ENCODE measurements at regions not wholly inside any gene's neighbourhood (a gene's known extent, or its start where the extent isn't known, plus 50 kb on each side); places are given as distances from the start of the nearest gene placed in this dataset.

DNA sequence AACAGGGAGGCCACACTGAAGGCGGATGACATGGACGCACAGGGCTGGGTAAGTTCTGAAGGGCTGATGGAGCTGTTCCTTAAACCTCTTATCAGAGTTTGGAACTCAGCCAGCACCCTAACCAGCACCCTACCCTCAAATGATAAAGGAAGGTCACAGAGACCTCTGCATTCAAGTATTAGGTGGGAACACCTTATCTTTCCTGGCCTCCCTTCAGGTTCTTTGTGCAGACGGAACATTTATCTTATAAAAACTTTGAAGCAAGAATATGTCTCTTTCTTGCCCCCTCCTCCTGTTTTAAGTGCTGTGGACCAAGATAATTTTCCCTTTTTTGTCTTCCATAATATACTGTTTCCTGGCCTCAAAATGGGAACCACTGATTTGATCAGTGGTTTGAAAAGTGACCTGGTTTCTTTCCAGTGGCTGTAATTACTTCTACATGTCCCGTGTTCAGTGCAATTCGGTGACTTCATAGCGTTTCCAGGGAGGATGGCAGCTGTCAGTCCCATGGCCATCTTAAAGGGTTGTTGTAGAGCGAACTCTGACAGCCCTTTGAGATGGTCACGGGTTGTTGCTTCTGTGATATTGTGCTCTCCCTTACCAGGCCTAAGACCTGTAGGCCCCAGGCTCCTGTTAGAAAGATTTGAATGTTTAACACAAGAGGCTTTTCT lies 213.2 kb upstream of the MYLIP start:
- no peaks in the 10 kb centered on the region for H3F3A ChIP-seq (replicated peaks; ENCODE audit: low read depth)
- no peak overlapping the region for H3K4me3 ChIP-seq
- H3K4me1 Mint-ChIP-seq = peaks cover 34% of the 10 kb centered on the region
- ATAC-seq (no peak), DNase-seq (ENCODE audit: low spot score) (no peak)
- no peak overlapping the region for H3K27ac ChIP-seq (ENCODE audit: low read depth)
- H4K20me1 ChIP-seq (replicated peaks; ENCODE audit: insufficient read depth) = no peaks in the 10 kb centered on the region
- H3K27ac Mint-ChIP-seq = no peak overlapping the region
- TF ChIP-seq POLR2AphosphoS5 (IDR thresholded peaks at IDR 0.05; ENCODE audit: low read depth) (no peak), EZH2 (IDR thresholded peaks at IDR 0.05; ENCODE audit: low read depth, unreplicated experiment) (no peak), EZH2phosphoT487 (IDR thresholded peaks at IDR 0.05; ENCODE audit: unreplicated experiment) (no peak), ZNF114 (CRISPR knock-in tag; IDR thresholded peaks at IDR 0.05) (no peak), CREB1 (CRISPR knock-in tag; IDR thresholded peaks at IDR 0.05; ENCODE audit: low read depth) (no peak), JUNB (IDR thresholded peaks at IDR 0.05; ENCODE audit: unreplicated experiment) (no peak), STAT1 (IDR thresholded peaks at IDR 0.05; ENCODE audit: unreplicated experiment) (no peak)
- TF ChIP-seq, protein P1, sequence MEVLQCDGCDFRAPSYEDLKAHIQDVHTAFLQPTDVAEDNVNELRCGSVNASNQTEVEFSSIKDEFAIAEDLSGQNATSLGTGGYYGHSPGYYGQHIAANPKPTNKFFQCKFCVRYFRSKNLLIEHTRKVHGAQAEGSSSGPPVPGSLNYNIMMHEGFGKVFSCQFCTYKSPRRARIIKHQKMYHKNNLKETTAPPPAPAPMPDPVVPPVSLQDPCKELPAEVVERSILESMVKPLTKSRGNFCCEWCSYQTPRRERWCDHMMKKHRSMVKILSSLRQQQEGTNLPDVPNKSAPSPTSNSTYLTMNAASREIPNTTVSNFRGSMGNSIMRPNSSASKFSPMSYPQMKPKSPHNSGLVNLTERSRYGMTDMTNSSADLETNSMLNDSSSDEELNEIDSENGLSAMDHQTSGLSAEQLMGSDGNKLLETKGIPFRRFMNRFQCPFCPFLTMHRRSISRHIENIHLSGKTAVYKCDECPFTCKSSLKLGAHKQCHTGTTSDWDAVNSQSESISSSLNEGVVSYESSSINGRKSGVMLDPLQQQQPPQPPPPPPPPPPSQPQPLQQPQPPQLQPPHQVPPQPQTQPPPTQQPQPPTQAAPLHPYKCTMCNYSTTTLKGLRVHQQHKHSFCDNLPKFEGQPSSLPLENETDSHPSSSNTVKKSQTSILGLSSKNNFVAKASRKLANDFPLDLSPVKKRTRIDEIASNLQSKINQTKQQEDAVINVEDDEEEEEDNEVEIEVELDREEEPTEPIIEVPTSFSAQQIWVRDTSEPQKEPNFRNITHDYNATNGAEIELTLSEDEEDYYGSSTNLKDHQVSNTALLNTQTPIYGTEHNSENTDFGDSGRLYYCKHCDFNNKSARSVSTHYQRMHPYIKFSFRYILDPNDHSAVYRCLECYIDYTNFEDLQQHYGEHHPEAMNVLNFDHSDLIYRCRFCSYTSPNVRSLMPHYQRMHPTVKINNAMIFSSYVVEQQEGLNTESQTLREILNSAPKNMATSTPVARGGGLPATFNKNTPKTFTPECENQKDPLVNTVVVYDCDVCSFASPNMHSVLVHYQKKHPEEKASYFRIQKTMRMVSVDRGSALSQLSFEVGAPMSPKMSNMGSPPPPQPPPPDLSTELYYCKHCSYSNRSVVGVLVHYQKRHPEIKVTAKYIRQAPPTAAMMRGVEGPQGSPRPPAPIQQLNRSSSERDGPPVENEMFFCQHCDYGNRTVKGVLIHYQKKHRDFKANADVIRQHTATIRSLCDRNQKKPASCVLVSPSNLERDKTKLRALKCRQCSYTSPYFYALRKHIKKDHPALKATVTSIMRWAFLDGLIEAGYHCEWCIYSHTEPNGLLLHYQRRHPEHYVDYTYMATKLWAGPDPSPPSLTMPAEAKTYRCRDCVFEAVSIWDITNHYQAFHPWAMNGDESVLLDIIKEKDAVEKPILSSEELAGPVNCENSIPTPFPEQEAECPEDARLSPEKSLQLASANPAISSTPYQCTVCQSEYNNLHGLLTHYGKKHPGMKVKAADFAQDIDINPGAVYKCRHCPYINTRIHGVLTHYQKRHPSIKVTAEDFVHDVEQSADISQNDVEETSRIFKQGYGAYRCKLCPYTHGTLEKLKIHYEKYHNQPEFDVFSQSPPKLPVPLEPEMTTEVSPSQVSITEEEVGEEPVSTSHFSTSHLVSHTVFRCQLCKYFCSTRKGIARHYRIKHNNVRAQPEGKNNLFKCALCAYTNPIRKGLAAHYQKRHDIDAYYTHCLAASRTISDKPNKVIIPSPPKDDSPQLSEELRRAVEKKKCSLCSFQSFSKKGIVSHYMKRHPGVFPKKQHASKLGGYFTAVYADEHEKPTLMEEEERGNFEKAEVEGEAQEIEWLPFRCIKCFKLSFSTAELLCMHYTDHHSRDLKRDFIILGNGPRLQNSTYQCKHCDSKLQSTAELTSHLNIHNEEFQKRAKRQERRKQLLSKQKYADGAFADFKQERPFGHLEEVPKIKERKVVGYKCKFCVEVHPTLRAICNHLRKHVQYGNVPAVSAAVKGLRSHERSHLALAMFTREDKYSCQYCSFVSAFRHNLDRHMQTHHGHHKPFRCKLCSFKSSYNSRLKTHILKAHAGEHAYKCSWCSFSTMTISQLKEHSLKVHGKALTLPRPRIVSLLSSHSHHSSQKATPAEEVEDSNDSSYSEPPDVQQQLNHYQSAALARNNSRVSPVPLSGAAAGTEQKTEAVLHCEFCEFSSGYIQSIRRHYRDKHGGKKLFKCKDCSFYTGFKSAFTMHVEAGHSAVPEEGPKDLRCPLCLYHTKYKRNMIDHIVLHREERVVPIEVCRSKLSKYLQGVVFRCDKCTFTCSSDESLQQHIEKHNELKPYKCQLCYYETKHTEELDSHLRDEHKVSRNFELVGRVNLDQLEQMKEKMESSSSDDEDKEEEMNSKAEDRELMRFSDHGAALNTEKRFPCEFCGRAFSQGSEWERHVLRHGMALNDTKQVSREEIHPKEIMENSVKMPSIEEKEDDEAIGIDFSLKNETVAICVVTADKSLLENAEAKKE (CRISPR knock-in tag; IDR thresholded peaks at IDR 0.05) = no peak
- TF ChIP-seq, protein P2, sequence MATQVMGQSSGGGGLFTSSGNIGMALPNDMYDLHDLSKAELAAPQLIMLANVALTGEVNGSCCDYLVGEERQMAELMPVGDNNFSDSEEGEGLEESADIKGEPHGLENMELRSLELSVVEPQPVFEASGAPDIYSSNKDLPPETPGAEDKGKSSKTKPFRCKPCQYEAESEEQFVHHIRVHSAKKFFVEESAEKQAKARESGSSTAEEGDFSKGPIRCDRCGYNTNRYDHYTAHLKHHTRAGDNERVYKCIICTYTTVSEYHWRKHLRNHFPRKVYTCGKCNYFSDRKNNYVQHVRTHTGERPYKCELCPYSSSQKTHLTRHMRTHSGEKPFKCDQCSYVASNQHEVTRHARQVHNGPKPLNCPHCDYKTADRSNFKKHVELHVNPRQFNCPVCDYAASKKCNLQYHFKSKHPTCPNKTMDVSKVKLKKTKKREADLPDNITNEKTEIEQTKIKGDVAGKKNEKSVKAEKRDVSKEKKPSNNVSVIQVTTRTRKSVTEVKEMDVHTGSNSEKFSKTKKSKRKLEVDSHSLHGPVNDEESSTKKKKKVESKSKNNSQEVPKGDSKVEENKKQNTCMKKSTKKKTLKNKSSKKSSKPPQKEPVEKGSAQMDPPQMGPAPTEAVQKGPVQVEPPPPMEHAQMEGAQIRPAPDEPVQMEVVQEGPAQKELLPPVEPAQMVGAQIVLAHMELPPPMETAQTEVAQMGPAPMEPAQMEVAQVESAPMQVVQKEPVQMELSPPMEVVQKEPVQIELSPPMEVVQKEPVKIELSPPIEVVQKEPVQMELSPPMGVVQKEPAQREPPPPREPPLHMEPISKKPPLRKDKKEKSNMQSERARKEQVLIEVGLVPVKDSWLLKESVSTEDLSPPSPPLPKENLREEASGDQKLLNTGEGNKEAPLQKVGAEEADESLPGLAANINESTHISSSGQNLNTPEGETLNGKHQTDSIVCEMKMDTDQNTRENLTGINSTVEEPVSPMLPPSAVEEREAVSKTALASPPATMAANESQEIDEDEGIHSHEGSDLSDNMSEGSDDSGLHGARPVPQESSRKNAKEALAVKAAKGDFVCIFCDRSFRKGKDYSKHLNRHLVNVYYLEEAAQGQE (IDR thresholded peaks at IDR 0.05; ENCODE audit: unreplicated experiment) = no peak
- TF ChIP-seq, protein P3, sequence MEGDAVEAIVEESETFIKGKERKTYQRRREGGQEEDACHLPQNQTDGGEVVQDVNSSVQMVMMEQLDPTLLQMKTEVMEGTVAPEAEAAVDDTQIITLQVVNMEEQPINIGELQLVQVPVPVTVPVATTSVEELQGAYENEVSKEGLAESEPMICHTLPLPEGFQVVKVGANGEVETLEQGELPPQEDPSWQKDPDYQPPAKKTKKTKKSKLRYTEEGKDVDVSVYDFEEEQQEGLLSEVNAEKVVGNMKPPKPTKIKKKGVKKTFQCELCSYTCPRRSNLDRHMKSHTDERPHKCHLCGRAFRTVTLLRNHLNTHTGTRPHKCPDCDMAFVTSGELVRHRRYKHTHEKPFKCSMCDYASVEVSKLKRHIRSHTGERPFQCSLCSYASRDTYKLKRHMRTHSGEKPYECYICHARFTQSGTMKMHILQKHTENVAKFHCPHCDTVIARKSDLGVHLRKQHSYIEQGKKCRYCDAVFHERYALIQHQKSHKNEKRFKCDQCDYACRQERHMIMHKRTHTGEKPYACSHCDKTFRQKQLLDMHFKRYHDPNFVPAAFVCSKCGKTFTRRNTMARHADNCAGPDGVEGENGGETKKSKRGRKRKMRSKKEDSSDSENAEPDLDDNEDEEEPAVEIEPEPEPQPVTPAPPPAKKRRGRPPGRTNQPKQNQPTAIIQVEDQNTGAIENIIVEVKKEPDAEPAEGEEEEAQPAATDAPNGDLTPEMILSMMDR (conservative IDR thresholded peaks at IDR 0.05; ENCODE audit: low read depth in 2 of 2) = no peak
- TF ChIP-seq, protein P4, sequence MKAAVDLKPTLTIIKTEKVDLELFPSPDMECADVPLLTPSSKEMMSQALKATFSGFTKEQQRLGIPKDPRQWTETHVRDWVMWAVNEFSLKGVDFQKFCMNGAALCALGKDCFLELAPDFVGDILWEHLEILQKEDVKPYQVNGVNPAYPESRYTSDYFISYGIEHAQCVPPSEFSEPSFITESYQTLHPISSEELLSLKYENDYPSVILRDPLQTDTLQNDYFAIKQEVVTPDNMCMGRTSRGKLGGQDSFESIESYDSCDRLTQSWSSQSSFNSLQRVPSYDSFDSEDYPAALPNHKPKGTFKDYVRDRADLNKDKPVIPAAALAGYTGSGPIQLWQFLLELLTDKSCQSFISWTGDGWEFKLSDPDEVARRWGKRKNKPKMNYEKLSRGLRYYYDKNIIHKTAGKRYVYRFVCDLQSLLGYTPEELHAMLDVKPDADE (IDR thresholded peaks at IDR 0.05) = no peak
- H3K9me2 ChIP-seq (ENCODE audit: insufficient read depth) = no peaks in the 10 kb centered on the region
- H3K4me1 ChIP-seq (ENCODE audit: insufficient read depth) = peaks cover 45% of the 10 kb centered on the region
- H3K27me3 Mint-ChIP-seq (ENCODE audit: insufficient read depth, low read depth, poor library complexity) = no peaks in the 10 kb centered on the region
- peak overlapping the region; percentile 9; the same call in 1 of the 2 replicates for H2AFZ ChIP-seq
- H3K79me2 ChIP-seq (replicated peaks; ENCODE audit: insufficient read depth) = no peaks in the 10 kb centered on the region
- H3K4me3 Mint-ChIP-seq = no peak overlapping the region
- H3K9me3 Mint-ChIP-seq = no peaks in the 10 kb centered on the region; the same call in 2 of the 3 replicates
- H3K36me3 ChIP-seq (ENCODE audit: insufficient read depth) = no peaks in the 10 kb centered on the region
- no peak overlapping the region for H3K4me2 ChIP-seq
- peaks cover 5% of the 10 kb centered on the region; the same call in 2 of the 3 replicates for H3K36me3 Mint-ChIP-seq (ENCODE audit: low read depth)
- H3K27me3 ChIP-seq (ENCODE audit: insufficient read depth) = no peaks in the 10 kb centered on the region
